ENCODE measurements at regions not wholly inside any gene's neighbourhood (a gene's known extent, or its start where the extent isn't known, plus 50 kb on each side); places are given as distances from the start of the nearest gene placed in this dataset.

DNA sequence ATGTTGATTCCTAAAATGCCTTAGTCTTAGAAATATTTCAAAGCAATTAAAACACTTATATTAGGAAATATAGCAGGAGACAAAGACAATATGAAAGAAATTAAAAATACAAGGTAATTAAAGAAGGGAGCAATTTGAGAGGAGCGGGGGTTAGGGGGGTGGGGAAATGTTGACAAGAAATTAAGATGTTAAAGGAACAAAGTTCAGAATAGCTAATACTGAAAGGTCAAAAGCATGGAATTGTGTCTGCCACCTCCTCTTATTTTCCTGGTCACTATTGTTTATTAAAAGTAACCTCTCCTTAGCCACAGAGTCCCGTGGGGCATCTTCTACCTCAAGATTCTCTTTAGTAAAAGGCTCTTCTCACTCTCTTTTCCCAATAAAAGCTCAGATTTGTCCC, 244.1 kb downstream of the MREG start:
- DNase-seq (ENCODE audit: low read depth), result no peak

DNA sequence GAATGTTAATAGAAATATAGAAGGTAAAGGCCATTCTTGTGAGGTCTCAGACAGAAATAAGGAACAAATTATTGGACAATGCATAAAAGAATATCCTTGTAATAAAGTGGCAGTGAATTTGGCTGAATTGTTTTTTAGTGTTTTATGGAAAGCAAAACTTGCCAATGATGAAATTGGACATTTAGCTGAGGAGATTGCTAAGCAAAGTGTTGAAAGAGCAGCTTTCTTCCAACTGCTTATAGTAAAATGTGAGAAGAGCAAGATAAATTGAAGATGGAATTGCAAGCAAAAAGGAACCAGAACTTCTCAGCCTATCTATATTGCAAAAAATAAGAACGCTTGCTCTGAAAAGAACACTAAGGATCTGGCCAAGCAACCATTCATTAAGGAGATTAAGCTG, 245.7 kb downstream of the MREG start:
- DNase-seq (ENCODE audit: low read depth), result no peak

DNA sequence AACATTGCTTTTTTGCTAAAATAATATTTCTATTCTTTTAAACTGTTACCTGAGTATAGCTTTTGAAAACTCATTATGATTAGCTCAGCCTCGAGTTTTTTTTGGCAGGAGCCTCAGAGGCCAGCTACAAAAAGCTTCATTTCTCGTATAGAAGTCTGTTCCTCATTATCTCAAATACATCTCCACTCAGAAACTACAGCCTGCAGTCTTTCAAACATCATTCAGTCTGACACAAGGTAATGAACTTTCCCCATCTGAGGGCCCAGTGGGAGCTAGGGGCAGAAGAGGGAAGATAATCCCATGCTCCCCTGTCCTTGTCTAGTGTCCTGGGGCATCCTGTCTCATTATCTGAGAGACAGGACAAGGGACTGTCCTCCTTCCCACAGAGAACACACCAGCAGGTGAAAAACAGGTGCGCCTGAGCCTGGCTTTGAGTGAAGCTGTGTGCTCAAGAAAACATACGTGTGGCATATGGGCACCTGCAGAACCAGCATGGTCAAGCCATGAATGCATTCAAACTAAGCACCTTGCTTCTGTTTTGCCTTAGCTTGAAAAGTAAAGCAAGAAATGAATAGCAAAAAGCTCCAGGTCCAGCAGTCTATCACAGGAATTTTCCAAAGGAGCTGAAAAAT, 247.5 kb downstream of the MREG start:
- no peak for DNase-seq (ENCODE audit: low read depth)

DNA sequence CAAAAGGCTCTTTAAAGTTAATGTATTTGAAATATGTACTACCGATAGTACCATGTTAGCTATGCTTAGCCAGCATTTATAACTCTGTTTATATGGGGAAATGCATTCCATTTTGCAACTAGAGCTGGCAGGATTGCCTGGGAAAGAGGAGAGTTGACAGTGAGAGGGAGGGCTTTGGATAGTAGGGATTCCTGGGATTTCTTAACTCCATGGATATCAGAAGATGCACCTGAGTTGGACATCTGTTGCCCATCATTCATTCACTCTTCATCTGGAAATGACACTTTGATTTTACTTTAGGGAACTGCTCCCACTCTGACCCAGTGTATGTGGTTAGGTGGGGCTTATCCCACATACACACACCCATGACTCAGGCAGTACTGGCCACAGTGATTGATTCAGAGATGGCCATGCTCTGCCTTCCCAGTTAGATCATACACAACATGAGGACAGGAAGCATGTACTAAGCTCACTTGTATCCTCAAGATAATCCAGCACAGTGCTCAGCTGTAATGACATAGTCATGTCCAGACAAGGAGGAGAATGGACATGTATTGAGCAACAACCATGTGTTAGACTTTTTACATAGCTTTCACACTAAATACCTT, 248.8 kb downstream of the MREG start:
- DNase-seq (ENCODE audit: low read depth), result no peak

DNA sequence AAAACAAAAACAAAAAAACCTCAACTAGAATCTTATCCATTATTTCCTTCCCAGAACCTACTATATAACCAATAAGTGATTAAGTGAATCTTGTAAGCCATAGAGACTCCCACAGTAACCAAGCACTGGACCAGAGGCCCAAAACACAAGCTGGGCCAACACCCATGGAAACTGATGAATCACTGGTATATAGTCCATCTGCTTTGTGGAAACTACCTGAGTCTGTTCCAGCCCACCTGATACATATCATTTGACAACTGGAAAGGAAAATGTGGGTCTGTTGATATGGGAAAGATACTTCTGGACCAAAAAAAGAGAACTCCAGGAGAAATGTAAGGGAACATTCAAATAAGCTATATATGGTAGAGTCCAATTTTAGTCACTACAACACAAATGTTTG, 252.8 kb downstream of the MREG start:
- DNase-seq (ENCODE audit: low read depth), result no peak

DNA sequence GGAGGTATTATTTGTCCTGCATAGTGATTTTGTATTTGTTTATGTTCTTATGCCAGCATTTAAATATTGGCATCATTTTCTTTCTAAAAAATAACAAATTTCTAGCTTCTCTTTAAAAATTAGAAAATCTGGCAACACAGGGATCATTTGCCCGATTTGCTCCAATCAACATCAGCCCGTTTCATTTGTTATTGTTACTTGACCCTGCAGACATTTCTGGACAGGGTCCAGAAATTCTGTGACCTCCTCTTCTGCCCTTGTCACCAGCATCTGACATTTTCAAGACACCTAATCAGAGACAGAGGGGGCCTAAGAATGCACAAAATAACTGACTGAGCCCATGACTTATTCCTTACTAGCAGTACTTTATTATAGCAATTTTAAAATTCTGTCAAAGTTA, 253.3 kb downstream of the MREG start:
- DNase-seq (ENCODE audit: low read depth), result no peak

DNA sequence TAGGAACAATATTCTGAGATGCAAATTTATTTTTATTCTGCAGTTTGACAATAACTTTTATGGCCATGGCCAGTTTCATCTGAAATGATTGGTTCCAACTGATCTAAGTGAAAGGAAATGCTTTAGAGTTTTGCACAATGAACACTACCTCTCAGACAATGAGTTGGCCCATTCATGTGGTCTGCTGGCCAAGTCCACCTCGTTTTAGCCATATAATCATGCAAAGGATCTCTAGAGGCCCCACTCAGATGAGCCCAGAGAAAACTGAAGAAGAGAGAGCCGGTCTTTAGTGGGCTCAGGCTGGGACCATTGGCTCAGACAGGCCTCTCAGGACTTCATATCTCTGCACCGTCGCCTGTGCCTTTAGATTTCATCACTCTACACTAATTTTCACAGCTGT, 254.7 kb downstream of the MREG start:
- DNase-seq (ENCODE audit: low read depth), result no peak

DNA sequence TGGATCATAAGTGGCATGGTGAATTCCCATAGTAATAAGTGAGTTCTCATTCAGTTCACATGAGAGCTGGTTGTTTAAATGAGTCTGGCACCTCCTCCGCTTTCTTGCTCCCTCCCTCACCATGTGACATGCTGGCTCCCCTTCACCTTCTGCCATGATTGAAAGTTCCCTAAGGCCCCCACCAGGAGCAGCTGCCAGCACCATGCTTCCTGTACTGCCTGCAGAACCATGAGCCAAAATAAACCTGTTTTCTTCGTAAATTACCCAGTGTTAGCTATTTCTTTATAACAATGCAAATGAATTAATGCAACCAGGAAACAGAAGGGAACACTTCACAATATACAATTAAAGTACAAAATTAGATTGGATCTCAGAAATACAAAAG, 257.0 kb downstream of the MREG start:
- DNase-seq (ENCODE audit: low read depth), result no peak

DNA sequence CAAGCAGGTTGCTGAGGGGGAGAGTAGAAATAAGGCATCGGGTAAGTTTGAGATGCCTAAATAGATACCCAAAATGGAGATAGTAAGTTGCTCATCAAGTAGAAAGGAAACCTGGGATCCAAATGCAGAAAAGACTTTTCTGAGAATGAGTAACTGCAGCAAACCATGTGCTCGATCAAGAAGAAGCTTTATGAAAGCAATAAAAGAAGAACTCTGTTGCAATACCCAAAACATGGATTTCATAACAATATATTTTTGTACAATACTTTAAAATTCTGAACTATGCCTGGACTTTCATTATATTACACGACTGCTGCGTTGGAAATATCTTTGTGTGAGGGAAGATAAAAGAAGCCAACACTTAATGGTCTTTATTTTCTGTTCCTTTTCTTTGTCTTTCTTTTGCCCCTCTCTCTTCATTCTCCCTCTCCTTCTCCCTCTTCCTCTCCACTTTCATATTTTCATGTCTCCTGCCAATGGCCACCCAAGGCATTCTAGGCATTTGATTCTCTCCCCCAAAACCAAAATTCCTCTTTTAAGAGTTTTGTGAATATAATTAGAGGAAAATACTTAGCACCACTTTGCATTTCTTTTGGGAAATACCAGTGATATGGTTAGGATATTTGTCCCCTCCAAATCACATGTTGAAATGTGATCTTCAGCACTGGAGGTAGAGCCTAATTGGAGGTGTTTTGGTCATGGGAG, 257.6 kb downstream of the MREG start:
- no peak for DNase-seq (ENCODE audit: low read depth)

DNA sequence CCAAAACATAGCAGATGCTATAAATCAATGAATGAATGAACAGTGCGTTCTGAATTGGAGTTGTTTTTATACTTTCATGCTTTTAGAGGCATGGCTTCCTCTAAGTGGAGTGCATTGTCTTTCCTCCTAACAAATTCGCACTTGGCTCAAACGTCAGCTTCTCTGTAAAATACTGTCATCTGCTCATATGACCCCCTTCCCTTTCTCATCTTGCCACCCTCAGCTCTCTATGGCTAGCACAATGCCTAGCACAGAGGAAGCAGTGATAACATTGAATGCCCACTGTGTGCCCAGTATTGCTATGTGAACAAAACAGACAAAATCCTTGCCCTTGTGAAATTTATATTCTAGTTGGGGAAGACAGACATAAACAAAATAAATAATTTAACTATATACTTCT, 258.8 kb downstream of the MREG start:
- no peak for DNase-seq (ENCODE audit: low read depth)

DNA sequence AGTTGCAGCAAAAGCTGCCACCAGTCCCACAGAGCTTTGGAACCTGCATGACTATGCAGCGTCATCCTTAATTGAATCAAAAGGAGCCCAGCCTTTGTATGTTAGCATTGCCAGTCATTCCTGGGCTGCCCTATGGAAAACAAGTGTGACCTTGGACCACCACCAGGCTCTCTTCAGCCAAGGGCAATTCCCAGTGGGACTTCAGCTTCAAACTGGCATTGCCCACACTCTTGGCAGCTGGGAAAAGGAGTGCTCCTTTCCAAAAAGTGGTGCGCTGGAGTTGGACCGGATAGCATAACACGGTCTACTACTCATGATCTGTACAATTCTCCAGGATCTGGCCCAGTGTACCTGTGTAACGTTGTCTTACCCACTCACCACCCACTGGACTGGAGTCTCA, 259.5 kb downstream of the MREG start:
- DNase-seq (ENCODE audit: low read depth), result no peak

DNA sequence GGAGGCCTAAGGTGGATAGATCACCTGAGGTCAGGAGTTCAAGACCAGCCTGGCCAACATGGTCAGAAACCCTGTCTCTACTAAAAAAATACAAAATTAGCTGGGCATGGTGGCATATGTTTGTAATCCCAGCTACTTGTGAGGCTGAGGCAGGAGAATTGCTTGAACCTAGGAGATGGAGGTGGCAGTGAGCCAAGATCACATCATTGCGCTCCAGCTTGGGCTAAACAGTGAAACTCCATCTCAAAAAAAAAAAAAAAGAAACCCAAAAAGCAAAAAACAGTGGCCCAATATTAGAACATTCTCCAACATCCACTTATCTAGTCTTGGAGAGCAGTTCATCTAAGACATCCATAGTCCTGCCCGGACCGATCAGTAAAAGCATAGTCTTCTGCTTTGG, 260.4 kb downstream of the MREG start:
- no peak for DNase-seq (ENCODE audit: low read depth)

DNA sequence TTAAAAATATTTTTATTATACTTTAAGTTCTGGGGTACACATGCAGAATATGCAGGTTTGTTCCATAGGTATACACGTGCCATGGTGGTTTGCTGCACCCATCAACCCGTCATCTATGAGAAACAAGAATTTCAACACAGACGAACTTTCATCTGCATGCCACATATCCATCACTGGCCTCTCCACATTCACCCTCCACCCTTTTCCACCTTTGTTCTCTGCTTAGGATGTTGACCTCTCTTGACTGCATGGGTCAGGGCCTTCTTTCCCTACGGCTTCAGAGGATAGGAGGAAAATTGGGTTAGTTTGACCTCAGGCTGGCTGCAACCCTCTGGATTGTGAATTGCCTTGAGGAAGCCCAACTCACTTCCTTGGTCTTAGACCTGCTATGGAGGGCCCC, 260.9 kb downstream of the MREG start:
- DNase-seq (ENCODE audit: low read depth), result no peak

DNA sequence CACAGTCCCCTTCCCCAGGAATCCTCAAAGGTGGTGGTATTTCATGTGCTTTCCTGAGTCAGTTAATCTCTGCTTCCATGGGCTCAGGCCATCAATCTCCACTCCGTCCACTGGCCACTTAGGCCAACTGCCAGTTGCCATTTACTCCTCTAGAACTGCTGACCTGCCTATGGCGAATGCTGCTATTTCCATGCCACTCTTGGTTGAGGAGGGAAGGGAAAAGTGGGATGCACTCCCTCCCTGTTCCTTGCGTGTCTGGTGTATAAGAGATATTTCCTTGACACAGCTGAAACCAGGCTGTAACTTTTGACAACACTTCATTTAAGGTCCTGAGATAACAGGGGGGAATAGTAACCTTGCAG, 261.5 kb downstream of the MREG start:
- DNase-seq (ENCODE audit: low read depth), result no peak

DNA sequence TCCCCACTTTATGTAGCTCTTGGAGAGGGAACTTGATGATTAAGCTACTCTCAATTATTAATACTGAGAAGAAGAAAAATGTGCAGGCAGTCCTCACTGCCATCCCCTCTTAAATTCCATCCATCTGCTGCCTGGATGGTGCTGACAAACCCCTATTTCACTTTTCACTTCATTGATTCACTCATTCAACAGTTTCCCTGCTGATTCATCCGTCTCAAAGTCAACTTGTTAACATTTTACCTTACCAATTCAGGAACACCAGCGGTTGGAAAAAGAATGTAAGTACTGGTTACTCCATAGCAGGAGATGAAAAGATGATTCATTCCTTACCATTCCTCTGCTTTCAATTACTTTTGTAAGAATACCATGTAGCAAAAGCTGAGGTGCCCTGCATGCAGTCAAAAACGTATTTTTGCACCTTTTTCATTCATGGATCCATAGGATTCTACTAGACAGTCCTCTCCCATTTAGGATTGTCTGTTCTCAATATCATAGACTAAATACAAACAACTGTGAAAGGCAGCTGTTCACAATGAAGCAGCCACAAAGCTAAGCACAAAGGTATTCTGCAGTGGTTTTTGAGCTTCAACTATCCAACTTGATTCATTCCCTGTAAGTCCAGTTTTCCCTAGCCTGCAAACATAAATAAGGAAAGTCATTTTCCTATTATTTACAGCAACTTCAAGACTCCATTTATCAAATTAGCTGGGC, 262.0 kb downstream of the MREG start:
- DNase-seq (ENCODE audit: low read depth), result peak; percentile 92

DNA sequence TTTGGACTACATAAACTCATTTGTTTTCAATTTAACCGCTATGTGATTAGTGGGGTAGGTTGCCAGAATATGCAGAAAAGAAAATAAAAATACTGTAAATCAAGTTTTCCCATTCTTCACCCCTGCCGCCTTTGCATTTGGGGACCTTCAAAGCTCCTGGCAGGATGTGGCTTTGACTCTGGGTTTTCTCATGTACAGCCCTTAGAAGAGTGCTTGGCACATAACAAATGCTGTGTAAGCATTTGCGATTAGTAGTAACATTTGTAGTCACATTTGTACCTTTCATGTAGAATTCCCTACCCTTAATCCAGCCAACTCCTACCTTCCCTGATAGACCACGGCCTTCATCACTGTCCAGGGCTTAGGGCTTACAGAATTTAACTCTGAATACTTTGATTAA, 262.6 kb downstream of the MREG start:
- DNase-seq (ENCODE audit: low read depth), result no peak

DNA sequence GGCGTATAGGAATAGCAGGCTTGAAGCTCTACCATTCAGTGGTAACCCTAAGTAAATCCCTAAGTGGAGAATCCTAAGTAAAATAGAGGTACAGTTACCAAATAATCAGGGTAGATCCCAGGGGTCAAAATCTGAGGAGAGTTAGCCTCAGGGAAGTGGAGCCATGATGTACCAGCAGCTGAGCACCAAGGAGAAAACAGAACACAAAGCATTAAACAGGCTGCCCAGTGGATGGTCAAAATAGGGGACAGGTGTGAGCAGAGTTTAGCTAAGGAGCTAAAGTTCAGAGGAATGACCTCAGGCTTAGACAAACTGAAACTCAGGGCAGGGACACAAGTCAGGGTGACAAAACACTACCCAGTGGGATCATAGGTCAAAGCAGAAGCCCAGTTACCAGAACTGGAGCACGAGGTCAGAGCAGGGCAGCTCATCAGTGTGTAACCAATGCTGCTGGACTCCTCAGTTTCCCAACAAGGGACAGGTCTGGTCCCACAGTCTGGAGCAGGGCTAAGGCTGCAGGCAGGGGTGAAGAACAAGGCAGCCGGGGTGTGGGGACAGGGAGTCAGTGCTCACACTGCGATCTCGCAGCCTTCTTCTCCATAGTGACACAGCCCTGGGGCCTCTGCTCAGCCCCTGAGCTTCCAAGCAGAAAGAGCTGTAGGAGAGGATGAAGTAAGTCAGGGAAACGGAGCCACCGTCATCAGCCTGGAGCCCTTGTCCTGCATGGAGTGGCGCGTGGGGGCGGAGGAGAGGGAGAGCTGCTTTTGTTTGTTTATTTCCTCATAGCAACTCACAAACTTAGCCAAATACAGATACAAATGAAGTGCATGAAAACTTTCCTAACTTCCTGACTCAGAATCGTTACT, 264.0 kb downstream of the MREG start:
- DNase-seq (ENCODE audit: low read depth), result no peak

DNA sequence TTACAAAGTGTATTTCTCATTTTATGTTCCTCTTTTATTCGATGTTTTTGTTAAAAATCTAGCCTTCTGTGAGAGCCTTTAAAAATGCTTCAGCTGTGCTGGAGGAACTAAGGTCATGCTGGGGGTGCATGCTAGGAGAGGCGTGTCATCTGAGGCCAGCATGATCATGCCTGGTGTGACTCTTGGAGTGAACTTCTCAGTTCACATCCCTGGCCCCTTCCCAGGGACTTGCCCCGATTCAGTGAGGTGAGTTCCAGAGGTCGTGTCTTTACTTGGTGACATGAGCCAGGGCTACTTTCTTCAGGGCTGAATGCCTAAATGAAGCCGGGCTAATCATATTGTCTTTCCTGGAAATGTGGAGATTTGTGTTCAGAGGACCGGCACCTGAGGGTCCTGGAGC, 264.9 kb downstream of the MREG start:
- DNase-seq (ENCODE audit: low read depth), result no peak

DNA sequence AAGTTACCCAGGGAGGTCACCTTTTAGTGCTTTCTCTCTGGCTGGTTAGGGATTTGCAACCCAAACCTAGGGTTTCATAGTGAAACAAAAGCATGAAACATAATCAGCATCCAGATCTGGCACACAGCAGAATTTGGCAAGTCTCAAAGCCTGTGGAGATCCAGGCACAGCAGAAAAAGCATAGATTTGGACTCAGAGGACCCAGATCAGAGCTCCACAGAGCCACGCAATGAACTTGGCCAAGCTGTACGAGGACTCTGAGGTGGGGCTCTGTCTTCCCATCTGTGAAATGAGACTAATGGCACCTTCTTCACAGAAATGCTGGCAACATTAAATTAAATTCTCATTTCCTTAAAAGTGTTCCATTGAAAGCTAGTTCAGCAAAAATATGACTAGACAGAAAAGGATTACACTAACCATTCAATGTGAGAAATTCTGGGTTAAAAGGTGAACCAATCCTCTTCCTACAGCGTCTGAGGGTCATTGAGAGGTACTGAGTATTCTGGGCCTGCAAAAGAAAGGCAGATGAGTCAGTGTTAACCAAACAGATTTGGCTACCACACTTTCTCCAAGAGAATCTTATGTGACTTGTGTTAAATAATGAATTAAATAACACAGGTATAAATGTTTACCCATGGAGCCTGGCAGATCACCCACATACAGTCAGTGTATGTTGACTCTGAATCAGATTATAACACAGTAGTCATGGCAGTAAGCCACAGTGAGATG, 266.3 kb downstream of the MREG start:
- DNase-seq (ENCODE audit: low read depth), result no peak

DNA sequence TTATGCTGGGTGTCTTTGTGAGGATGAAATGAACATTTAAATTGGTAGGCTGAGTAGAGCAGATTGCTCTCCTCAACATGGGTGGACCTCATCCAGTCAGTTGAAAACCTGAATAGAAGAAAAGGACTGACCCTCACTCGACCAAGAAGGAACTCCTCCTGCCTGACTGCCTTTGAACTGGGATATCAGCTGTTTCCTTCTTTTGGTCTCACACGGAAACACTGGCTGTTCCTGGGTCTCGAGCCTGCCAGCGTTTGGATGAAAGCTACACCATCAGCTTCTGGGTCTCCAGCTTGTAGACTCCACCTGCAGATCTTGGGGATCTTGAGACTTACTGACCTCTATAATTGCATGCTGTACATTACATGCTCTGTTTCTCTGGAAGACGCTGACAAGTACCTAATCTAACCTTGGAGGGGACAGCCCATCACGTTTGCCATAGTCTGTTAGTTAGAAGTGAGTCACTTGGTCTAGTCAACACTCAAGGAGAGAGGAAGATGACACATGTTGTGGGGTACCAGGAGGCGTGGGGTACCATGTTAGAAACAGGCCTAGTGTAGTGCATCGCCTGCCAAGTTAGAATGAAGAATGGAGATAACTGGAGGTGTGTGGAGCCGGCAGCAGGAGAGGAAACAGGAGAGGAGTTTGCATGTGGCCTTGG, 267.0 kb downstream of the MREG start:
- DNase-seq (ENCODE audit: low read depth), result no peak

DNA sequence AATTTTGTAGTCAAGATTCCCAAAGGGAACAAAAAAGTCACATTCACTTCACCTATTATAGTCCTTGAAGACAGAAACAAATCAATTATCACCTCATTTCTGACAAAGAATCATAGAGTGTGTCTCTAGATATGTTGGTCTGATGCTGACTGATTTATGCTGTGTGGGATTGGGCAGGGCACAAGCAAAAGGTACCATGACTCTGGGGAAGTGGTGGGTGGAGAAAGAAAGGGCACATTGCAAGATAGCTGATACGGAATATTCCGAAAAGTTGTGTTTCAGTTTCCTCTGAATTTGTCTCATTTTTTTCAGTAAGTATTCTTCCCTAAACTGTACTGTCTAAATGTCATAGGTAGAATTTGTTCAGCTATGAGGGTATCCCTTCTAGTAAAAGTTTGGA, 268.0 kb downstream of the MREG start:
- no peak for DNase-seq (ENCODE audit: low read depth)

All from HS-5 (cell line).